Astrocyte (in vitro differentiated cells and primary cell): ENCODE measurements at regions not wholly inside any gene's neighbourhood (a gene's known extent, or its start where the extent isn't known, plus 50 kb on each side); places are given as distances from the start of the nearest gene placed in this dataset.

Source experiments
- EZH2 ChIP-seq: IDR thresholded peaks from 2 replicates; pipeline ENCODE4 v1.6.1; 2012; ENCODE audit warnings: mild to moderate bottlenecking, low read length, inconsistent platforms; ENCODE audit not compliant: insufficient read depth
- TF ChIP-seq, protein P1 (sequence below): IDR thresholded peaks from 2 replicates; pipeline ENCODE4 v1.5.1; 2011; ENCODE audit warnings: low read depth, mild to moderate bottlenecking, inconsistent platforms, low read length, moderate library complexity; ENCODE audit not compliant: insufficient read depth

DNA sequence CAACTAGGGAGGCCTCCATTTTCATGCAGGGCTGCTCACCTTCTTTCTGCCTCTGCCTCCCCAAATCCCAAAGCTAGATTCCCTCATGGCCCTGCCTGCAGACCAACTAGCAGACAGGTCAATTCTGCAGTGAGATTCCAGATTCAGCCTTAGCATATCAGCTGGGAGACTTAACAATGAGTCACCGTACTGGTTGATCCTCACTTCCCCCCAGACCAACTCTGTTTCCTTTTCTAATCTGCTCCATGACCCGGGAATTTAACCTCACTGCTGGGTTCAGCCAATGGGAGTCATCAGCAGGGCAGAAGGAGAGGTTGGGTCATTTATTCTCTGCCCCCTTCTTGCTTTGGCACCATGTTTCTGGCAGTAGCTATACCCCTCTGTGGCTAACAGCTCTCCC lies 140.6 kb upstream of the GRIK3 start:
- TF ChIP-seq, protein P1, sequence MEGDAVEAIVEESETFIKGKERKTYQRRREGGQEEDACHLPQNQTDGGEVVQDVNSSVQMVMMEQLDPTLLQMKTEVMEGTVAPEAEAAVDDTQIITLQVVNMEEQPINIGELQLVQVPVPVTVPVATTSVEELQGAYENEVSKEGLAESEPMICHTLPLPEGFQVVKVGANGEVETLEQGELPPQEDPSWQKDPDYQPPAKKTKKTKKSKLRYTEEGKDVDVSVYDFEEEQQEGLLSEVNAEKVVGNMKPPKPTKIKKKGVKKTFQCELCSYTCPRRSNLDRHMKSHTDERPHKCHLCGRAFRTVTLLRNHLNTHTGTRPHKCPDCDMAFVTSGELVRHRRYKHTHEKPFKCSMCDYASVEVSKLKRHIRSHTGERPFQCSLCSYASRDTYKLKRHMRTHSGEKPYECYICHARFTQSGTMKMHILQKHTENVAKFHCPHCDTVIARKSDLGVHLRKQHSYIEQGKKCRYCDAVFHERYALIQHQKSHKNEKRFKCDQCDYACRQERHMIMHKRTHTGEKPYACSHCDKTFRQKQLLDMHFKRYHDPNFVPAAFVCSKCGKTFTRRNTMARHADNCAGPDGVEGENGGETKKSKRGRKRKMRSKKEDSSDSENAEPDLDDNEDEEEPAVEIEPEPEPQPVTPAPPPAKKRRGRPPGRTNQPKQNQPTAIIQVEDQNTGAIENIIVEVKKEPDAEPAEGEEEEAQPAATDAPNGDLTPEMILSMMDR, result no peak
- no peak for TF ChIP-seq EZH2
